SK-N-SH (cell line): ENCODE measurements at regions not wholly inside any gene's neighbourhood (a gene's known extent, or its start where the extent isn't known, plus 50 kb on each side); places are given as distances from the start of the nearest gene placed in this dataset.

ENCODE experiments used
- CTCF ChIP-seq: fragments of 200-600 bp; sonication (generic); IDR thresholded peaks from 2 replicates; pipeline ENCODE4 v1.6.1; 2017; ENCODE audit warnings: antibody characterized with exemption, mild to moderate bottlenecking, moderate library complexity
- EP300 ChIP-seq, 2 experiments: IDR thresholded peaks; 2 replicates each; pipeline versions ENCODE4 v1.4.0 to v1.6.1; 2012; ENCODE audit warnings: borderline replicate concordance in 1 of 2, low read depth in 1 of 2, low read length in 1 of 2
- EZH2phosphoT487 ChIP-seq: fragments of 200-600 bp; sonication (generic); IDR thresholded peaks from 2 replicates; pipeline ENCODE4 v1.6.1; 2017; ENCODE audit warnings: low read depth, mixed run types, mild to moderate bottlenecking, antibody characterized with exemption, moderate library complexity, borderline replicate concordance
- MXI1 ChIP-seq: IDR thresholded peaks from 2 replicates; pipeline ENCODE4 v1.6.1; 2012; ENCODE audit warnings: mild to moderate bottlenecking, low read depth, low read length, improper control_type of control experiment
- NRF1 ChIP-seq: IDR thresholded peaks from 2 replicates; pipeline ENCODE4 v1.6.1; 2012; ENCODE audit warnings: low read depth, mild to moderate bottlenecking, low read length
- RFX5 ChIP-seq: IDR thresholded peaks from 2 replicates; pipeline ENCODE4 v1.6.1; 2012; ENCODE audit warnings: mild to moderate bottlenecking, improper control_type of control experiment, low read length
- TAF1 ChIP-seq: IDR thresholded peaks from 2 replicates; pipeline ENCODE4 v1.6.1; 2012; ENCODE audit warnings: low read depth, mild to moderate bottlenecking, low read length, moderate library complexity, borderline replicate concordance
- USF1 ChIP-seq: IDR thresholded peaks from 2 replicates; pipeline ENCODE4 v1.4.0; 2012; ENCODE audit warnings: low read depth, borderline replicate concordance
- YY1 ChIP-seq: IDR thresholded peaks from 2 replicates; pipeline ENCODE4 v1.4.0; 2012; ENCODE audit warnings: low read depth, mild to moderate bottlenecking
- TF ChIP-seq, protein P1 (sequence below): IDR thresholded peaks from 2 replicates; pipeline ENCODE4 v1.6.1; 2012; ENCODE audit warnings: mild to moderate bottlenecking, low read depth, low read length, moderate library complexity

DNA sequence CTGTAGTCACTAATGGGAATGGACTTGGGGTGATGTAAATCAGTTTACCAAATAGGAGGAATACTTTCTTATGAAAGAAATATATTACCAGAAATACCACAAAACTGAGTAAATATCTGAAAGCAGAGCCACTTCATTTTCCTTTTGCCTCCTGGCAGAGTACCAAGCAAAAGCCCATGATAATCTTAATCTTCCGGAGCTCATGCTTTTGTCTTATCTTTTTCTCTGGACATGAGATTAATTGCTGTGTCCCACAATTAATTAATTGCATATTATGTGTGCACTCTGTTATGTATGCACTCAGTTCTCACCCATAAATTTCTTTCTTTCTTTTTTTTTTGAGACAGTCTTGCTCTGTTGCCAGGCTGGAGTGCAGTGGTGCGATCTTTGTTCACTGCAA is 94.1 kb upstream of the PDE4B start:
- TF ChIP-seq NRF1 (no peak), RFX5 (no peak), EP300 (IDR thresholded peaks at IDR 0.05; ENCODE audit: borderline replicate concordance in 1 of 2, low read depth in 1 of 2, low read length in 1 of 2) (no peak), CTCF (no peak), TAF1 (no peak), MXI1 (no peak), USF1 (no peak), EZH2phosphoT487 (no peak), YY1 (no peak)
- TF ChIP-seq, protein P1, sequence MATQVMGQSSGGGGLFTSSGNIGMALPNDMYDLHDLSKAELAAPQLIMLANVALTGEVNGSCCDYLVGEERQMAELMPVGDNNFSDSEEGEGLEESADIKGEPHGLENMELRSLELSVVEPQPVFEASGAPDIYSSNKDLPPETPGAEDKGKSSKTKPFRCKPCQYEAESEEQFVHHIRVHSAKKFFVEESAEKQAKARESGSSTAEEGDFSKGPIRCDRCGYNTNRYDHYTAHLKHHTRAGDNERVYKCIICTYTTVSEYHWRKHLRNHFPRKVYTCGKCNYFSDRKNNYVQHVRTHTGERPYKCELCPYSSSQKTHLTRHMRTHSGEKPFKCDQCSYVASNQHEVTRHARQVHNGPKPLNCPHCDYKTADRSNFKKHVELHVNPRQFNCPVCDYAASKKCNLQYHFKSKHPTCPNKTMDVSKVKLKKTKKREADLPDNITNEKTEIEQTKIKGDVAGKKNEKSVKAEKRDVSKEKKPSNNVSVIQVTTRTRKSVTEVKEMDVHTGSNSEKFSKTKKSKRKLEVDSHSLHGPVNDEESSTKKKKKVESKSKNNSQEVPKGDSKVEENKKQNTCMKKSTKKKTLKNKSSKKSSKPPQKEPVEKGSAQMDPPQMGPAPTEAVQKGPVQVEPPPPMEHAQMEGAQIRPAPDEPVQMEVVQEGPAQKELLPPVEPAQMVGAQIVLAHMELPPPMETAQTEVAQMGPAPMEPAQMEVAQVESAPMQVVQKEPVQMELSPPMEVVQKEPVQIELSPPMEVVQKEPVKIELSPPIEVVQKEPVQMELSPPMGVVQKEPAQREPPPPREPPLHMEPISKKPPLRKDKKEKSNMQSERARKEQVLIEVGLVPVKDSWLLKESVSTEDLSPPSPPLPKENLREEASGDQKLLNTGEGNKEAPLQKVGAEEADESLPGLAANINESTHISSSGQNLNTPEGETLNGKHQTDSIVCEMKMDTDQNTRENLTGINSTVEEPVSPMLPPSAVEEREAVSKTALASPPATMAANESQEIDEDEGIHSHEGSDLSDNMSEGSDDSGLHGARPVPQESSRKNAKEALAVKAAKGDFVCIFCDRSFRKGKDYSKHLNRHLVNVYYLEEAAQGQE: no peak
